ENCODE measurements at regions not wholly inside any gene's neighbourhood (a gene's known extent, or its start where the extent isn't known, plus 50 kb on each side); places are given as distances from the start of the nearest gene placed in this dataset.

- TF ChIP-seq CTCF (IDR thresholded peaks at IDR 0.05; ENCODE audit: insufficient read depth, low read depth, low read length), result no peak
- no peak for TF ChIP-seq EZH2 (IDR thresholded peaks at IDR 0.05; ENCODE audit: insufficient read depth, low read length)
These were observed 918.6 kb downstream of the KCNMA1 start for GRCh38 chr10:76719006-76719405.
